Cardiac muscle cell (in vitro differentiated cells and primary cell): ENCODE measurements at regions not wholly inside any gene's neighbourhood (a gene's known extent, or its start where the extent isn't known, plus 50 kb on each side); places are given as distances from the start of the nearest gene placed in this dataset.

Source experiments
- DNase-seq, 2 donors: peaks; one replicate each; pipeline versions ENCODE4 v3.0.0 to v3.0.0-alpha.2; 2010 to 2017; ENCODE audit warnings: low read depth in 1 of 2, low spot score in 1 of 2
- H3K27ac ChIP-seq: fragments of 200-600 bp; sonication (generic); 2 replicates; pipeline ENCODE4 v1.5.1; 2016
- H3K27me3 ChIP-seq: fragments of 200-600 bp; sonication (generic); 2 replicates; pipeline ENCODE4 v1.6.0; 2016; ENCODE audit warnings: control low read depth
- H3K36me3 ChIP-seq: fragments of 200-600 bp; sonication (generic); 2 replicates; pipeline ENCODE4 v1.5.1; 2016; ENCODE audit warnings: control low read depth
- H3K4me1 ChIP-seq: fragments of 200-600 bp; sonication (generic); 2 replicates; pipeline ENCODE4 v1.8.1; 2017; ENCODE audit warnings: low read depth, mild to moderate bottlenecking, mixed run types
- H3K4me3 ChIP-seq: fragments of 200-600 bp; sonication (generic); 2 replicates; pipeline ENCODE4 v1.5.1; 2016; ENCODE audit warnings: mild to moderate bottlenecking
- H3K9me3 ChIP-seq: fragments of 200-600 bp; sonication (generic); 2 replicates; pipeline ENCODE4 v1.5.1; 2017; ENCODE audit warnings: low read depth, mild to moderate bottlenecking, control low read depth
- CTCF ChIP-seq: IDR thresholded peaks from 2 replicates; pipeline ENCODE4 v1.5.1; 2012; ENCODE audit warnings: low read depth, mild to moderate bottlenecking, low read length

DNA sequence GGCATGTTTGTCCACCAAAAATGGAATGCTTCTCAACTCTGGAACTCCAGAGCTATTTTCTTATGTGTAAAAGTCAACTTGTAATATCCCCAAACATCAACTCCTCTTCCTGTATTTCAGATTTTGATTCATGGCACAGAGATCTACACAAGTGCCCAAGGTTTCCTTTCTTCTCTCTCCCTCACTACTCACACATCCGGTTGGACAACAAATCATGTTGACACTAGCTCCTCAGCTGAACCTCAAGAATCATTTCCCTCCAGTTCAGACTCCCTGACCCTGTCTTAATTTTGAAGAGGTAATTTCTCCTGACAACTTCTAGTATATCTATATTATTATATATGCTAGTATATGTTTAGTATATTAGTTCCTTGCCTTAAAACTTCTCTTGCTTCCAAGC, 485.4 kb upstream of the CCDC196 start:
- no peak overlapping the region for H3K27ac ChIP-seq
- H3K27me3 ChIP-seq: no peaks in the 10 kb centered on the region
- no peak overlapping the region for H3K4me3 ChIP-seq
- no peaks in the 10 kb centered on the region for H3K36me3 ChIP-seq
- H3K4me1 ChIP-seq: peaks cover 2% of the 10 kb centered on the region
- no peak for TF ChIP-seq CTCF
- H3K9me3 ChIP-seq: no peaks in the 10 kb centered on the region
- DNase-seq: no peak

- Histone ChIP-seq H3K9me3 (no peaks in the 10 kb centered on the region), H3K36me3 (no peaks in the 10 kb centered on the region), H3K27me3 (no peaks in the 10 kb centered on the region), H3K4me3 (no peak overlapping the region), H3K4me1 (peaks cover 6% of the 10 kb centered on the region), H3K27ac (no peak overlapping the region)
- DNase-seq: no peak
- TF ChIP-seq CTCF: no peak
These were observed 484.8 kb upstream of the CCDC196 start for GRCh38 chr14:66001356-66001755.

GRCh38 chr14:66003082-66003730, 483.0 kb upstream of the CCDC196 start:
- DNase-seq: no peak
- Histone ChIP-seq H3K27me3 (no peaks in the 10 kb centered on the region), H3K27ac (no peak overlapping the region), H3K4me3 (no peak overlapping the region), H3K36me3 (no peaks in the 10 kb centered on the region), H3K9me3 (no peaks in the 10 kb centered on the region), H3K4me1 (peaks cover 6% of the 10 kb centered on the region)
- no peak for TF ChIP-seq CTCF

GRCh38 chr14:66005900-66006434, 480.2 kb upstream of the CCDC196 start:
- no peaks in the 10 kb centered on the region for H3K27me3 ChIP-seq
- no peak overlapping the region for H3K4me3 ChIP-seq
- no peak for TF ChIP-seq CTCF
- H3K27ac ChIP-seq: no peak overlapping the region
- no peaks in the 10 kb centered on the region for H3K9me3 ChIP-seq
- peaks cover 6% of the 10 kb centered on the region for H3K4me1 ChIP-seq
- DNase-seq: no peak
- H3K36me3 ChIP-seq: no peaks in the 10 kb centered on the region

- TF ChIP-seq CTCF: no peak
- DNase-seq: no peak
- Histone ChIP-seq H3K36me3 (no peaks in the 10 kb centered on the region), H3K27ac (no peak overlapping the region), H3K4me3 (no peak overlapping the region), H3K27me3 (no peaks in the 10 kb centered on the region), H3K4me1 (peaks cover 6% of the 10 kb centered on the region), H3K9me3 (no peaks in the 10 kb centered on the region)
These were observed 477.5 kb upstream of the CCDC196 start for GRCh38 chr14:66008631-66009030.

GRCh38 chr14:66009089-66009488, 477.1 kb upstream of the CCDC196 start:
- no peaks in the 10 kb centered on the region for H3K36me3 ChIP-seq
- peak in 1 of 2 donors; percentile 97 for DNase-seq
- H3K9me3 ChIP-seq: no peaks in the 10 kb centered on the region
- no peak for TF ChIP-seq CTCF
- H3K4me3 ChIP-seq: no peak overlapping the region
- no peaks in the 10 kb centered on the region for H3K27me3 ChIP-seq
- no peak overlapping the region for H3K27ac ChIP-seq
- peaks cover 6% of the 10 kb centered on the region for H3K4me1 ChIP-seq
